DOHH2 (cell line): ENCODE measurements at regions not wholly inside any gene's neighbourhood (a gene's known extent, or its start where the extent isn't known, plus 50 kb on each side); places are given as distances from the start of the nearest gene placed in this dataset.

ENCODE experiments used
- H3F3A ChIP-seq: fragments of 200-600 bp; sonication (generic), shearing (Covaris generic); 2 replicates; pipeline ENCODE4 v1.6.0; 2016; ENCODE audit warnings: antibody characterized with exemption, mild to moderate bottlenecking; ENCODE audit not compliant: control insufficient read depth, insufficient read depth
- H3K27ac ChIP-seq: fragments of 200-600 bp; sonication (generic); 2 replicates; pipeline ENCODE4 v1.5.1; 2014; ENCODE audit warnings: low read depth, mild to moderate bottlenecking, low read length, moderate library complexity
- H3K27me3 ChIP-seq: fragments of 200-600 bp; sonication (generic); 2 replicates; pipeline ENCODE4 v1.6.1; 2014; ENCODE audit warnings: mild to moderate bottlenecking, low read length, mixed read lengths; ENCODE audit not compliant: control insufficient read depth
- H3K36me3 ChIP-seq: fragments of 200-600 bp; sonication (generic); 2 replicates; pipeline ENCODE4 v1.6.1; 2014; ENCODE audit warnings: mild to moderate bottlenecking, low read length, moderate library complexity, mixed read lengths; ENCODE audit not compliant: control insufficient read depth
- H3K4me1 ChIP-seq: fragments of 200-600 bp; sonication (generic); 2 replicates; pipeline ENCODE4 v1.6.1; 2014; ENCODE audit warnings: mild to moderate bottlenecking, low read length, mixed read lengths; ENCODE audit not compliant: control insufficient read depth
- H3K4me2 ChIP-seq: fragments of 200-600 bp; sonication (generic); 2 replicates; pipeline ENCODE4 v1.6.0; 2014; ENCODE audit warnings: mild to moderate bottlenecking, low read length, moderate library complexity
- H3K4me3 ChIP-seq: fragments of 200-600 bp; sonication (generic); 2 replicates; pipeline ENCODE4 v1.5.1; 2014; ENCODE audit warnings: mild to moderate bottlenecking, low read length, mixed read lengths
- H3K79me2 ChIP-seq: fragments of 200-600 bp; sonication (generic); 2 replicates; pipeline ENCODE4 v1.6.1; 2014; ENCODE audit warnings: mild to moderate bottlenecking, low read length, mixed read lengths; ENCODE audit not compliant: control insufficient read depth
- H3K9me2 ChIP-seq: fragments of 200-600 bp; sonication (generic); replicated peaks from 2 replicates; pipeline ENCODE4 v1.6.1; 2014; ENCODE audit warnings: mild to moderate bottlenecking, low read length, mixed read lengths; ENCODE audit not compliant: control insufficient read depth
- H3K9me3 ChIP-seq: fragments of 200-600 bp; sonication (generic); 2 replicates; pipeline ENCODE4 v1.6.1; 2014; ENCODE audit warnings: antibody characterized with exemption, low read length, mixed read lengths; ENCODE audit not compliant: control insufficient read depth, insufficient read depth
- H4K20me1 ChIP-seq: fragments of 200-600 bp; sonication (generic); 2 replicates; pipeline ENCODE4 v1.6.0; 2014; ENCODE audit warnings: low read depth, mild to moderate bottlenecking, antibody characterized with exemption, low read length, moderate library complexity; ENCODE audit not compliant: control insufficient read depth, insufficient read depth
- CTCF ChIP-seq: fragments of 200-600 bp; sonication (generic); IDR thresholded peaks from one replicate; pipeline ENCODE4 v1.5.1; 2014; ENCODE audit warnings: antibody characterized with exemption, mild to moderate bottlenecking, low read depth, low read length; ENCODE audit not compliant: poor library complexity, severe bottlenecking
- EZH2phosphoT487 ChIP-seq: fragments of 200-600 bp; sonication (generic); IDR thresholded peaks from 2 replicates; pipeline ENCODE4 v1.6.1; 2017; ENCODE audit warnings: borderline replicate concordance, mild to moderate bottlenecking, antibody characterized with exemption, low read length, moderate library complexity, mixed read lengths

DNA sequence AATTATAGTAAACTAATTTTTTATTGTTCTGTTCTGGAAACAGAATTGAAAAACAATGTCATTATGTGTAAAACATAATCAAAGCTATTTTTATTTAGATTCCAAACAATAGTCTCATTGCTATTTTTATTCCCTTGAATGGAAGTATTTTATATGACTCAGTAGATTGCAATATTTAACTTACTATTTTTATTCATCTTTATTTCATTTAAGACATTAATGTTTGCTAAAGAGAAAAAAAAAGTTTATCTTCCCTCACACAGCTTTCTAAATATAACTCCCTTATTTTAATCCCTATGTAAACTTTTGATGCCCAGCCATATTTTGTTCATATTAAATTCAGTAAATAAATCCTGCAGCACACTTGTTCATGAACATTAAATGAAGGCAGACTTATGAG lies 622.4 kb downstream of the SLC6A15 start:
- Histone ChIP-seq H3K27me3 (no peaks in the 10 kb centered on the region), H4K20me1 (no peaks in the 10 kb centered on the region), H3K4me2 (no peak overlapping the region), H3F3A (no peaks in the 10 kb centered on the region), H3K36me3 (no peaks in the 10 kb centered on the region), H3K4me1 (no peaks in the 10 kb centered on the region), H3K79me2 (no peaks in the 10 kb centered on the region), H3K4me3 (no peak overlapping the region), H3K9me2 (no peaks in the 10 kb centered on the region), H3K27ac (no peak overlapping the region), H3K9me3 (no peaks in the 10 kb centered on the region)
- no peak for TF ChIP-seq CTCF
- no peak for TF ChIP-seq EZH2phosphoT487

DNA sequence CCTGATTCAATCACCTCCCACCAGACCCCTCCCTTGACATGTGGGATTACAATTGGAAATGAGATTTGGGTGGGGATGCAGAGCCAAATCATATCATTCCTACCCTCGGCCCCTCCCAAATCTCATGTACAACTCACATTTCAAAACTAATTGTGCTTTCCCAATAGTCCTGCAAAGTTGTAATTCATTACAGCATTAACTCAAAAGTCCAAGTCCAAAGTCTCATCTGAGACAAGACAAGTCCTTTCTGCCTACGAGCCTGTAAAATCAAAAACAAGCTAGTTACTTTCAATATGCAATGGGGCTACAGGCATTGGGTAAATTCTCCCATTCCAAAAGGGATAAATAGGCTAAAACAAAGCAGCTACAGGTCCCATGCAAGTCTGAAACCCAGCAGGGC lies 634.6 kb downstream of the SLC6A15 start:
- Histone ChIP-seq H3K4me2 (no peak overlapping the region), H3K27ac (no peak overlapping the region), H3K27me3 (no peaks in the 10 kb centered on the region), H3K4me3 (no peak overlapping the region), H3K36me3 (no peaks in the 10 kb centered on the region), H4K20me1 (no peaks in the 10 kb centered on the region), H3K9me2 (no peaks in the 10 kb centered on the region), H3F3A (no peaks in the 10 kb centered on the region), H3K79me2 (no peaks in the 10 kb centered on the region), H3K4me1 (no peaks in the 10 kb centered on the region), H3K9me3 (no peaks in the 10 kb centered on the region)
- TF ChIP-seq CTCF = no peak
- TF ChIP-seq EZH2phosphoT487 = no peak

- H3K79me2 ChIP-seq = no peaks in the 10 kb centered on the region
- no peaks in the 10 kb centered on the region for H3K4me1 ChIP-seq
- no peaks in the 10 kb centered on the region for H3K9me2 ChIP-seq
- TF ChIP-seq EZH2phosphoT487 = no peak
- TF ChIP-seq CTCF = no peak
- no peaks in the 10 kb centered on the region for H3F3A ChIP-seq
- H4K20me1 ChIP-seq = no peaks in the 10 kb centered on the region
- H3K9me3 ChIP-seq = no peaks in the 10 kb centered on the region
- H3K27me3 ChIP-seq = no peaks in the 10 kb centered on the region
- H3K27ac ChIP-seq = no peak overlapping the region
- H3K36me3 ChIP-seq = no peaks in the 10 kb centered on the region
- H3K4me2 ChIP-seq = no peak overlapping the region
- no peak overlapping the region for H3K4me3 ChIP-seq
These were observed 636.4 kb downstream of the SLC6A15 start for GRCh38 chr12:84276215-84276614.

- H3K4me2 ChIP-seq = no peak overlapping the region
- no peaks in the 10 kb centered on the region for H4K20me1 ChIP-seq
- no peaks in the 10 kb centered on the region for H3K27me3 ChIP-seq
- H3K79me2 ChIP-seq = no peaks in the 10 kb centered on the region
- no peaks in the 10 kb centered on the region for H3F3A ChIP-seq
- no peaks in the 10 kb centered on the region for H3K9me2 ChIP-seq
- H3K9me3 ChIP-seq = no peaks in the 10 kb centered on the region
- TF ChIP-seq CTCF = no peak
- TF ChIP-seq EZH2phosphoT487 = no peak
- H3K36me3 ChIP-seq = no peaks in the 10 kb centered on the region
- H3K27ac ChIP-seq = no peak overlapping the region
- no peaks in the 10 kb centered on the region for H3K4me1 ChIP-seq
- no peak overlapping the region for H3K4me3 ChIP-seq
These were observed 640.3 kb downstream of the SLC6A15 start for GRCh38 chr12:84272324-84272723.
